ENCODE measurements at regions not wholly inside any gene's neighbourhood (a gene's known extent, or its start where the extent isn't known, plus 50 kb on each side); places are given as distances from the start of the nearest gene placed in this dataset.

GRCh38 chr4:27094783-27095182 is 234.1 kb downstream of the STIM2 start:
- Histone ChIP-seq H3K36me3 (ENCODE audit: insufficient read depth, low read length) (no peaks in the 10 kb centered on the region), H3K4me1 (ENCODE audit: insufficient read depth, low read length) (no peaks in the 10 kb centered on the region), H3K27ac (ENCODE audit: low read depth, low read length) (no peak overlapping the region), H3K9ac (ENCODE audit: low read length) (no peak overlapping the region), H3K27me3 (ENCODE audit: control insufficient read depth in 1 of 2, insufficient read depth in 2 of 2, low read length in 2 of 2) (no peaks in the 10 kb centered on the region), H3K9me3 (ENCODE audit: low read length) (no peaks in the 10 kb centered on the region), H3K4me3 (ENCODE audit: low read depth in 1 of 2, low read length in 2 of 2) (no peak overlapping the region)

GRCh38 chr4:27096142-27096824 is 235.6 kb downstream of the STIM2 start:
- no peak overlapping the region for H3K4me3 ChIP-seq (ENCODE audit: low read depth in 1 of 2, low read length in 2 of 2)
- H3K9me3 ChIP-seq (ENCODE audit: low read length): no peaks in the 10 kb centered on the region
- no peaks in the 10 kb centered on the region for H3K4me1 ChIP-seq (ENCODE audit: insufficient read depth, low read length)
- no peak overlapping the region for H3K9ac ChIP-seq (ENCODE audit: low read length)
- H3K36me3 ChIP-seq (ENCODE audit: insufficient read depth, low read length): no peaks in the 10 kb centered on the region
- H3K27ac ChIP-seq (ENCODE audit: low read depth, low read length): no peak overlapping the region
- H3K27me3 ChIP-seq (ENCODE audit: control insufficient read depth in 1 of 2, insufficient read depth in 2 of 2, low read length in 2 of 2): no peaks in the 10 kb centered on the region

- Histone ChIP-seq H3K36me3 (ENCODE audit: insufficient read depth, low read length) (no peaks in the 10 kb centered on the region), H3K4me3 (ENCODE audit: low read depth in 1 of 2, low read length in 2 of 2) (no peak overlapping the region), H3K4me1 (ENCODE audit: insufficient read depth, low read length) (peaks cover 7% of the 10 kb centered on the region), H3K9ac (ENCODE audit: low read length) (no peak overlapping the region), H3K27ac (ENCODE audit: low read depth, low read length) (no peak overlapping the region), H3K27me3 (ENCODE audit: control insufficient read depth in 1 of 2, insufficient read depth in 2 of 2, low read length in 2 of 2) (no peaks in the 10 kb centered on the region), H3K9me3 (ENCODE audit: low read length) (no peaks in the 10 kb centered on the region)
Observed at GRCh38 chr4:27098034-27098433, 237.4 kb downstream of the STIM2 start.

- no peak overlapping the region for H3K4me3 ChIP-seq (ENCODE audit: low read depth in 1 of 2, low read length in 2 of 2)
- H3K36me3 ChIP-seq (ENCODE audit: insufficient read depth, low read length): no peaks in the 10 kb centered on the region
- H3K4me1 ChIP-seq (ENCODE audit: insufficient read depth, low read length): peaks cover 7% of the 10 kb centered on the region
- no peak overlapping the region for H3K9ac ChIP-seq (ENCODE audit: low read length)
- H3K27me3 ChIP-seq (ENCODE audit: control insufficient read depth in 1 of 2, insufficient read depth in 2 of 2, low read length in 2 of 2): no peaks in the 10 kb centered on the region
- H3K27ac ChIP-seq (ENCODE audit: low read depth, low read length): no peak overlapping the region
- no peaks in the 10 kb centered on the region for H3K9me3 ChIP-seq (ENCODE audit: low read length)
Observed at GRCh38 chr4:27100713-27101112, 240.1 kb downstream of the STIM2 start.

DNA sequence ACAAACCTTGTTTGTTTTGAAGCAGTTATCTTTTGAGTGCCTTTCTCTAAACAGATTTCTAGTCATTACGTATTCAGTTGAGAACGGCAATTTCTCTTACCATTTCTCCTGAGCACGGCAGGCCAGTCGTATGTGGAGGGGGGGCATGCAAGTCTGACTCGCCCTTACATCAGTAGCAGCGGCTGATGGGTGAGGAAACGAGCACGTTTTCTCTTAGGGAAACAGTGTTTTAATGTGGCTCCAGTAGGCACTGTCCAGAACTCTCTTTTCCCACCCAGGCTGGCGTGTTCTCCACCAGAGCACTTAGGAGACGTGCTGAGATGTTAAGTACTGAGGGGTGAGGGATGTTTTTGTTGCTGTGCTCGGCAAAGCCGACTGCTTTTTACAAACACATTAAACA is 240.5 kb downstream of the STIM2 start:
- no peak overlapping the region for H3K9ac ChIP-seq (ENCODE audit: low read length)
- no peaks in the 10 kb centered on the region for H3K27me3 ChIP-seq (ENCODE audit: control insufficient read depth in 1 of 2, insufficient read depth in 2 of 2, low read length in 2 of 2)
- no peaks in the 10 kb centered on the region for H3K36me3 ChIP-seq (ENCODE audit: insufficient read depth, low read length)
- no peak overlapping the region for H3K27ac ChIP-seq (ENCODE audit: low read depth, low read length)
- H3K4me1 ChIP-seq (ENCODE audit: insufficient read depth, low read length): peaks cover 7% of the 10 kb centered on the region
- no peaks in the 10 kb centered on the region for H3K9me3 ChIP-seq (ENCODE audit: low read length)
- no peak overlapping the region for H3K4me3 ChIP-seq (ENCODE audit: low read depth in 1 of 2, low read length in 2 of 2)

GRCh38 chr4:27101561-27101960 is 240.9 kb downstream of the STIM2 start:
- Histone ChIP-seq H3K9me3 (ENCODE audit: low read length) (no peaks in the 10 kb centered on the region), H3K36me3 (ENCODE audit: insufficient read depth, low read length) (no peaks in the 10 kb centered on the region), H3K4me3 (ENCODE audit: low read depth in 1 of 2, low read length in 2 of 2) (no peak overlapping the region), H3K9ac (ENCODE audit: low read length) (no peak overlapping the region), H3K27ac (ENCODE audit: low read depth, low read length) (no peak overlapping the region), H3K4me1 (ENCODE audit: insufficient read depth, low read length) (peaks cover 7% of the 10 kb centered on the region), H3K27me3 (ENCODE audit: control insufficient read depth in 1 of 2, insufficient read depth in 2 of 2, low read length in 2 of 2) (no peaks in the 10 kb centered on the region)

GRCh38 chr4:27111627-27112026 is 251.0 kb downstream of the STIM2 start:
- Histone ChIP-seq H3K4me1 (ENCODE audit: insufficient read depth, low read length) (no peaks in the 10 kb centered on the region), H3K27me3 (ENCODE audit: control insufficient read depth in 1 of 2, insufficient read depth in 2 of 2, low read length in 2 of 2) (no peaks in the 10 kb centered on the region), H3K9ac (ENCODE audit: low read length) (no peak overlapping the region), H3K27ac (ENCODE audit: low read depth, low read length) (no peak overlapping the region), H3K9me3 (ENCODE audit: low read length) (no peaks in the 10 kb centered on the region), H3K4me3 (ENCODE audit: low read depth in 1 of 2, low read length in 2 of 2) (no peak overlapping the region), H3K36me3 (ENCODE audit: insufficient read depth, low read length) (no peaks in the 10 kb centered on the region)

- H3K27me3 ChIP-seq (ENCODE audit: control insufficient read depth in 1 of 2, insufficient read depth in 2 of 2, low read length in 2 of 2): no peaks in the 10 kb centered on the region
- H3K4me3 ChIP-seq (ENCODE audit: low read depth in 1 of 2, low read length in 2 of 2): no peak overlapping the region
- H3K9me3 ChIP-seq (ENCODE audit: low read length): no peaks in the 10 kb centered on the region
- no peak overlapping the region for H3K9ac ChIP-seq (ENCODE audit: low read length)
- no peaks in the 10 kb centered on the region for H3K4me1 ChIP-seq (ENCODE audit: insufficient read depth, low read length)
- no peaks in the 10 kb centered on the region for H3K36me3 ChIP-seq (ENCODE audit: insufficient read depth, low read length)
- H3K27ac ChIP-seq (ENCODE audit: low read depth, low read length): no peak overlapping the region
Observed at GRCh38 chr4:27112587-27112986, 251.9 kb downstream of the STIM2 start.

- Histone ChIP-seq H3K9me3 (ENCODE audit: low read length) (no peaks in the 10 kb centered on the region), H3K36me3 (ENCODE audit: insufficient read depth, low read length) (no peaks in the 10 kb centered on the region), H3K27me3 (ENCODE audit: control insufficient read depth in 1 of 2, insufficient read depth in 2 of 2, low read length in 2 of 2) (no peaks in the 10 kb centered on the region), H3K4me3 (ENCODE audit: low read depth in 1 of 2, low read length in 2 of 2) (no peak overlapping the region), H3K27ac (ENCODE audit: low read depth, low read length) (no peak overlapping the region), H3K9ac (ENCODE audit: low read length) (no peak overlapping the region), H3K4me1 (ENCODE audit: insufficient read depth, low read length) (no peaks in the 10 kb centered on the region)
Observed at GRCh38 chr4:27115221-27115620, 254.6 kb downstream of the STIM2 start.

DNA sequence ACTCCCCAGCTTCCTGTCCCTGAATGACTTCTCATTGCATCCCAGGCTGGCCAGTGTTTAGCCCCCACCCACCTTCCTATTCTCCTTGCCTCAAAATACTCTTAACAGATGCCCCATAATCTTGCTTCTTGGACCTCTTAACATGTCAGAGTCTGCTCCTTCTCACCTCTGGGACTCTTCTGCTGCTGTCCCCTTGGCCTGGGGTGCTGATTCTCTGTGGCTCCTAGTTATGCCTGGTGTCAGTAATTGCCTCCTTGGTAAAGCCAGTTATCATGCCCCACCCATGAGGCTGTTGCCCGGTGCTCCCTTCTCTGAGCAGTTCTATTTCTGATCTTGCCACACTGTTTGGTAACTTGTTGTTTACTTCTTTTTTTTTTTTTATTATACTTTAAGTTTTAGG is 256.8 kb downstream of the STIM2 start:
- H3K4me3 ChIP-seq (ENCODE audit: low read depth in 1 of 2, low read length in 2 of 2): no peak overlapping the region
- H3K27ac ChIP-seq (ENCODE audit: low read depth, low read length): no peak overlapping the region
- H3K36me3 ChIP-seq (ENCODE audit: insufficient read depth, low read length): no peaks in the 10 kb centered on the region
- H3K9me3 ChIP-seq (ENCODE audit: low read length): no peaks in the 10 kb centered on the region
- no peak overlapping the region for H3K9ac ChIP-seq (ENCODE audit: low read length)
- no peaks in the 10 kb centered on the region for H3K27me3 ChIP-seq (ENCODE audit: control insufficient read depth in 1 of 2, insufficient read depth in 2 of 2, low read length in 2 of 2)
- no peaks in the 10 kb centered on the region for H3K4me1 ChIP-seq (ENCODE audit: insufficient read depth, low read length)

GRCh38 chr4:27119239-27119638 is 258.6 kb downstream of the STIM2 start:
- Histone ChIP-seq H3K4me1 (ENCODE audit: insufficient read depth, low read length) (no peaks in the 10 kb centered on the region), H3K9me3 (ENCODE audit: low read length) (no peaks in the 10 kb centered on the region), H3K9ac (ENCODE audit: low read length) (no peak overlapping the region), H3K36me3 (ENCODE audit: insufficient read depth, low read length) (no peaks in the 10 kb centered on the region), H3K27ac (ENCODE audit: low read depth, low read length) (no peak overlapping the region), H3K4me3 (ENCODE audit: low read depth in 1 of 2, low read length in 2 of 2) (no peak overlapping the region), H3K27me3 (ENCODE audit: control insufficient read depth in 1 of 2, insufficient read depth in 2 of 2, low read length in 2 of 2) (no peaks in the 10 kb centered on the region)

DNA sequence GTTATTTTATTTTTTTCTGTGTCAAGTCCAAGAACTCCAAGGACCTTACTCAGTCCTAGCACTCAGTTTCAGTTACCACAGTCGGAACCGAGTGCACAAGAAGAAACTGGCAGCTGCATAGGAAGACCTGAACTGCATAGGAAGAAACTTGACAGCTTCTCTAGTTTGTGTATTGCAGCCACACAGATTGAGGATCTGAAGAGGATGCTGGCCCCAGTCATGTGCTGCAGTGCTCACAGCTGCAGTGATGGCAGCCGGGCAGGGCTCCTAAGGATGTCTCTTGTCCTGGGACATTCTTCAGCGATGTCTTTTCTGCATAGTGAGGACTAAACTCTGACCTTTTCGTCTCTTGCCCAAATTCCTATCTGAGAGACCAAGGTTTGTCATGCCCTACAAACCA is 261.2 kb downstream of the STIM2 start:
- Histone ChIP-seq H3K9me3 (ENCODE audit: low read length) (no peaks in the 10 kb centered on the region), H3K27me3 (ENCODE audit: control insufficient read depth in 1 of 2, insufficient read depth in 2 of 2, low read length in 2 of 2) (no peaks in the 10 kb centered on the region), H3K36me3 (ENCODE audit: insufficient read depth, low read length) (no peaks in the 10 kb centered on the region), H3K4me1 (ENCODE audit: insufficient read depth, low read length) (no peaks in the 10 kb centered on the region), H3K4me3 (ENCODE audit: low read depth in 1 of 2, low read length in 2 of 2) (no peak overlapping the region), H3K27ac (ENCODE audit: low read depth, low read length) (no peak overlapping the region), H3K9ac (ENCODE audit: low read length) (no peak overlapping the region)

Data from muscle layer of colon (tissue), 2 donors.